Fibroblast of lung (primary cell): ENCODE measurements at regions not wholly inside any gene's neighbourhood (a gene's known extent, or its start where the extent isn't known, plus 50 kb on each side); places are given as distances from the start of the nearest gene placed in this dataset.

ENCODE experiments used
- DNase-seq, 2 donors: peaks; one replicate each; pipeline versions ENCODE4 v3.0.0 to v3.0.0-alpha.2; 2010; ENCODE audit warnings: low read depth in 2 of 2
- H2AFZ ChIP-seq: 2 replicates; pipeline ENCODE4 v1.5.1; 2012; ENCODE audit warnings: low read length, control low read depth, inconsistent platforms
- H3K27ac ChIP-seq: 2 replicates; pipeline ENCODE4 v1.5.1; 2011; ENCODE audit warnings: low read length, control low read depth; ENCODE audit not compliant: insufficient read depth
- H3K27me3 ChIP-seq: 2 replicates; pipeline ENCODE4 v1.5.1; 2011; ENCODE audit warnings: mild to moderate bottlenecking, low read length; ENCODE audit not compliant: control insufficient read depth, insufficient read depth
- H3K36me3 ChIP-seq: 2 replicates; pipeline ENCODE4 v1.5.1; 2011; ENCODE audit warnings: low read length; ENCODE audit not compliant: control insufficient read depth, insufficient read depth
- H3K4me1 ChIP-seq: 2 replicates; pipeline ENCODE4 v1.5.1; 2011; ENCODE audit warnings: low read length; ENCODE audit not compliant: control insufficient read depth, insufficient read depth; ENCODE audit errors: extremely low read depth
- H3K4me2 ChIP-seq: 2 replicates; pipeline ENCODE4 v1.5.1; 2011; ENCODE audit warnings: low read length, control low read depth; ENCODE audit not compliant: insufficient read depth; ENCODE audit errors: extremely low read depth
- H3K4me3 ChIP-seq, 4 experiments: fragments of 200-600 bp in 1 of 4; sonication (generic) in 1 of 4; replicated peaks in 1 of 4; 2 replicates each; pipeline ENCODE4 v1.5.1; 2011 to 2016; ENCODE audit warnings: low read length in 4 of 4, low read depth in 3 of 4, mild to moderate bottlenecking in 3 of 4, control low read depth in 2 of 4, inconsistent platforms in 1 of 4, mixed read lengths in 1 of 4; ENCODE audit not compliant: insufficient read depth in 1 of 4; ENCODE audit errors: control extremely low read depth in 1 of 4
- H3K79me2 ChIP-seq: 2 replicates; pipeline ENCODE4 v1.5.1; 2012; ENCODE audit warnings: mild to moderate bottlenecking, low read length, inconsistent platforms; ENCODE audit not compliant: control insufficient read depth, insufficient read depth
- H3K9ac ChIP-seq: 2 replicates; pipeline ENCODE4 v1.5.1; 2011; ENCODE audit warnings: mild to moderate bottlenecking, low read length, control low read depth; ENCODE audit not compliant: insufficient read depth
- H3K9me3 ChIP-seq: 2 replicates; pipeline ENCODE4 v1.5.1; 2012; ENCODE audit warnings: low read depth, low read length; ENCODE audit not compliant: control insufficient read depth, insufficient read depth
- H4K20me1 ChIP-seq: 2 replicates; pipeline ENCODE4 v1.5.1; 2011; ENCODE audit warnings: low read length; ENCODE audit not compliant: control insufficient read depth, insufficient read depth; ENCODE audit errors: extremely low read depth
- CTCF ChIP-seq, 2 donors: IDR thresholded peaks in 1 of 2; conservative IDR thresholded peaks in 1 of 2; 1 replicate in 1 of 2; 2 replicates in 1 of 2; pipeline ENCODE4 v1.5.1; 2011 to 2012; ENCODE audit warnings: low read length in 2 of 2, control low read depth in 1 of 2, inconsistent platforms in 1 of 2, low read depth in 1 of 2, mild to moderate bottlenecking in 1 of 2
- EZH2 ChIP-seq: IDR thresholded peaks from 2 replicates; pipeline ENCODE4 v1.5.1; 2012; ENCODE audit warnings: low read length, control low read depth, mild to moderate bottlenecking; ENCODE audit errors: missing control alignments

DNA sequence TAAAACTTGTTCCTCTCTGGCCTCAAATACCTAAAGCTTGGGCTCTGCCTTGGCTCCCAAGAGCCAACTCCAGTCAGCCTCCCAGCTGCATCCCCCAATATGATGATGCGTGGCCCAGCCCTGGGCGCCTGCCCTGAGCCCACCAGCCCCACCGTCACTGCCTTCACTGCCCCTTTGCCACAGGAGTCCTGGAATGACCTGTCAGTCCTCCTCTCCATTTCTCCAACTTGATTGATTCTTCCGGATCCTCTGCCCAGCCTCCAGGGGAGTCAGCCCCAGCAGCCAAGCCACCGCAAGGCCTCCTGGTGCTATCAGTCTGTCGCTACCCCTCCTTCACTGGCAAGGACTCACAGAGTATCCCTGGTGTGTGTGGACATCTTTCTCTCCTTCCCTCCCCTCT is 96.7 kb upstream of the PMEPA1 start:
- Histone ChIP-seq H3K4me2 (no peak overlapping the region), H3K9me3 (no peaks in the 10 kb centered on the region), H3K27me3 (no peaks in the 10 kb centered on the region), H4K20me1 (no peaks in the 10 kb centered on the region), H2AFZ (no peak overlapping the region), H3K79me2 (no peaks in the 10 kb centered on the region), H3K27ac (no peak overlapping the region), H3K36me3 (no peaks in the 10 kb centered on the region), H3K4me1 (no peaks in the 10 kb centered on the region), H3K4me3 (no peak overlapping the region), H3K9ac (no peak overlapping the region)
- no peak for TF ChIP-seq CTCF (conservative IDR thresholded peaks at IDR 0.05 in 1 of 2, IDR thresholded peaks at IDR 0.05 in 1 of 2; ENCODE audit: low read depth in 1 of 2, low read length in 2 of 2)
- TF ChIP-seq EZH2, result no peak
- no peak for DNase-seq

GRCh38 chr20:57805747-57806146 is 95.9 kb upstream of the PMEPA1 start:
- Histone ChIP-seq H3K4me1 (no peaks in the 10 kb centered on the region), H3K9me3 (no peaks in the 10 kb centered on the region), H3K4me2 (no peak overlapping the region), H3K27me3 (no peaks in the 10 kb centered on the region), H3K4me3 (no peak overlapping the region), H3K27ac (no peak overlapping the region), H4K20me1 (no peaks in the 10 kb centered on the region), H2AFZ (no peak overlapping the region), H3K36me3 (no peaks in the 10 kb centered on the region), H3K9ac (no peak overlapping the region), H3K79me2 (no peaks in the 10 kb centered on the region)
- no peak for DNase-seq
- TF ChIP-seq EZH2 (no peak), CTCF (conservative IDR thresholded peaks at IDR 0.05 in 1 of 2, IDR thresholded peaks at IDR 0.05 in 1 of 2; ENCODE audit: low read depth in 1 of 2, low read length in 2 of 2) (no peak)

GRCh38 chr20:57804470-57805250 is 94.8 kb upstream of the PMEPA1 start:
- H3K9ac ChIP-seq, result no peak overlapping the region
- H2AFZ ChIP-seq, result no peak overlapping the region
- H3K4me3 ChIP-seq, result no peak overlapping the region
- no peak for DNase-seq
- H3K27ac ChIP-seq, result no peak overlapping the region
- no peaks in the 10 kb centered on the region for H3K9me3 ChIP-seq
- no peak overlapping the region for H3K4me2 ChIP-seq
- H3K27me3 ChIP-seq, result no peaks in the 10 kb centered on the region
- no peaks in the 10 kb centered on the region for H3K4me1 ChIP-seq
- TF ChIP-seq EZH2 (no peak), CTCF (conservative IDR thresholded peaks at IDR 0.05 in 1 of 2, IDR thresholded peaks at IDR 0.05 in 1 of 2; ENCODE audit: low read depth in 1 of 2, low read length in 2 of 2) (no peak)
- no peaks in the 10 kb centered on the region for H4K20me1 ChIP-seq
- no peaks in the 10 kb centered on the region for H3K79me2 ChIP-seq
- H3K36me3 ChIP-seq, result no peaks in the 10 kb centered on the region
